Large intestine (tissue), 3 donors: ENCODE measurements at regions not wholly inside any gene's neighbourhood (a gene's known extent, or its start where the extent isn't known, plus 50 kb on each side); places are given as distances from the start of the nearest gene placed in this dataset.

Experiments used
- DNase-seq, 2 donors: peaks; one replicate each; pipeline versions ENCODE4 v3.0.0 to v3.0.0-alpha.2; 2013
- H3K27ac ChIP-seq: one replicate; pipeline ENCODE4 v1.5.1; 2013; ENCODE audit warnings: low read length
- H3K27me3 ChIP-seq: 2 replicates; pipeline ENCODE4 v1.6.1; 2013; ENCODE audit warnings: low read length; ENCODE audit not compliant: control insufficient read depth, insufficient read depth
- H3K36me3 ChIP-seq: 2 replicates; pipeline ENCODE4 v1.6.1; 2013; ENCODE audit warnings: low read length; ENCODE audit not compliant: control insufficient read depth, insufficient read depth
- H3K4me1 ChIP-seq: one replicate; pipeline ENCODE4 v1.6.1; 2013; ENCODE audit warnings: low read length; ENCODE audit not compliant: control insufficient read depth, insufficient read depth
- H3K4me3 ChIP-seq: one replicate; pipeline ENCODE4 v1.5.1; 2013; ENCODE audit warnings: low read length
- H3K9me3 ChIP-seq: one replicate; pipeline ENCODE4 v1.6.1; 2013; ENCODE audit warnings: mild to moderate bottlenecking, low read depth, low read length, moderate library complexity; ENCODE audit not compliant: control insufficient read depth
- WGBS: methylation state at CpG from one replicate; pipeline ENCODE4 v1.1.5; 2013; ENCODE audit warnings: low lambda C conversion rate; ENCODE audit not compliant: insufficient coverage; 5-methylcytosine and 5-hydroxymethylcytosine counted together

DNA sequence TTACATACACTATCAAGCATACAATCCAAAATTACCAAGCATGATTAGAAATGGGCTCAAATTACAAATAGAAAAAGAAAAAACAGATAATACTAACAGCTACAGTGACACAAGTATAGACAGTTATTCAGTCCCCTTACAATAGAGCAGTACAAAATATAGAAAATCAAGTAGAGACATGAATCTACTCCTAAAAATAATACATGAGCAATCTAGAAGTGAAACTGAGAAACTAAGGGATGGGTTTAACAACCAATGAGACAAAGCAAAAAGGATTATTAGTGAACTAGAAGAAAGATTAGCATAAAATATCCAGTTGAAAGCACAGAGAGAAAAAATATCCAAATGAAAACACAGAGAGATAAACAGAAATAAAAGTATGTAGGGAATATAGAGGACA, 426.7 kb downstream of the TBC1D4 start:
- Histone ChIP-seq H3K4me3 (no peak overlapping the region), H3K27ac (no peak overlapping the region), H3K27me3 (no peaks in the 10 kb centered on the region), H3K4me1 (no peaks in the 10 kb centered on the region), H3K36me3 (no peaks in the 10 kb centered on the region), H3K9me3 (no peaks in the 10 kb centered on the region)
- DNase-seq: no peak

DNA sequence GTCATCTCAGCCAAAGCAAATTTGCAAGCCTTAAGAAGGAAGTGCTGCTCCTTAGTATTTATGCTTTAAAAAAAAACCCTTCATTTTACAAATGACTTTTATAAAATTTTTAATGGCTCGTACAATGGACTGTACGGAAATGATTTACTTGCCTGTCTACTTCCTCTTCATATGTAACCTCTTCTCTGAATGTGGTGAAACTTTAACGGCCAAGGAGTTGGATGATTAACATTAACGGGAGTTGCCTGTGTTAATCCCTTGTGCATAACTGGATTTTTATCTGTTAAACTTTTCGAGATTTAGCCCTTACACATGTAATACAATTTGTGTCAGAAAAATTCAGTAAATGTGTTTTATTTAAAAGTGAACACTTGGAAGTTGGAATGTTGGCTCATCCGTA, 429.4 kb downstream of the TBC1D4 start:
- DNase-seq: no peak
- no peaks in the 10 kb centered on the region for H3K27me3 ChIP-seq
- H3K9me3 ChIP-seq: no peaks in the 10 kb centered on the region
- WGBS: 91% methylated on average over 4 of the region's 6 CpGs
- H3K27ac ChIP-seq: no peak overlapping the region
- no peaks in the 10 kb centered on the region for H3K4me1 ChIP-seq
- no peak overlapping the region for H3K4me3 ChIP-seq
- no peaks in the 10 kb centered on the region for H3K36me3 ChIP-seq

DNA sequence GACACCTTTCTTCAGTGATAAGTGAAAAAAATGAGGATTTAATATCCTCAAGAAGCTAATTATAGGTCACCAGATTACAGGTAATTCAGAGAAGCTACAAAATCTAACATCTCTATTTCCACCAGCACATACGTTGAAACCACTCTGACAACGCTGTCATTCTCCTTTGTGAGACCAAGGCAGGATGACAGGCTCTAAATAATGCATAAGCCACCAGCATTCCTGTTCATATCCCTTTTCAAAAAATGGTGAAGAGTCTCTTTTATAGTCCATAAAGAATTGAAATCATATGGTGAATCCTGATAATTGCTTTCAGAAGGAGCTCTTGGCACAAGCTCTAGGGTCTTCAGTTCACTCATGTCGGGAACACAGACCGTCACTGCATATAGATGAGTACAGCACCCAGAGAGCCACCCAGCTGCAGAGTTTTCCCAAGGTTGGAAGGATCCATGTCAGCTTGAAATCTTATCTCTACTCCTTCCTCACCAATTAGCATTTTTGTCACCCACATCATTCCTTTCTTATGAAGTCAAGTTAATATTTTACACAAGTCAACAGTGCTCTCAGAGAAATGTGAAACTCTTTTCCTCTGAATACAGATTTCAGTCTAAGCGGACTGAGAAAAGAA, 431.4 kb downstream of the TBC1D4 start:
- Histone ChIP-seq H3K9me3 (no peaks in the 10 kb centered on the region), H3K4me1 (no peaks in the 10 kb centered on the region), H3K27ac (no peak overlapping the region), H3K4me3 (no peak overlapping the region), H3K36me3 (no peaks in the 10 kb centered on the region), H3K27me3 (no peaks in the 10 kb centered on the region)
- whole genome bisulfite sequencing: 72% methylated on average over 2 of the region's 5 CpGs
- DNase-seq: no peak

DNA sequence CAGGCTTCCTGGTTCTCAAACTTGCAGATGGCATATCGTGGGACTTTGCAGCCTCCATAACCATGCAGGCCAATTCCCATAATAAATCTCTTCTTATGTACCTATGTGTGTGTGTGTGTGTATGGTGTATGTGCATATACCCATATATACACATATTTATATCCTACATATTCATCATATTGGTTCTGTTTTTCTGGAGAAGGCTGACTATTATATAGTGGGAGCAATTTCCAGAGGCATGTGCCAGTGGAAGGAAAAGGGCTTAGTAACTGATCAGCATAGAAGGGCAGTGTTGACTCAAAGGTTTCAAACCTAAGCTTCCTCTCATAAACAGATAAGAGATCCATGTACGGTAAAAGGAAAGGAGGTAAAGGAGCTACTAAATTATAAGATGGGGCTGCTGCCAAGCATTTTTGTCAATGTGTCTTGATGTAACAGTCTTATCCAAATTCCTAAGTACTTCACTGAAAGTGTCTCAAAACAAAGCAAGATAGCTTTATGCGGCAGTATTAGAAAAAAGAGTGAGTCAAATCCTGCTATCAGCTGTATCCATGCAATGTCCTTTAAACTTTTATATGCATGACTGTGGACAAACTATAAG, 432.1 kb downstream of the TBC1D4 start:
- Histone ChIP-seq H3K9me3 (no peaks in the 10 kb centered on the region), H3K27ac (no peak overlapping the region), H3K27me3 (no peaks in the 10 kb centered on the region), H3K4me3 (no peak overlapping the region), H3K4me1 (no peaks in the 10 kb centered on the region), H3K36me3 (no peaks in the 10 kb centered on the region)
- no peak for DNase-seq
- no CpG with 5 or more reads among the region's 3 CpGs for WGBS

DNA sequence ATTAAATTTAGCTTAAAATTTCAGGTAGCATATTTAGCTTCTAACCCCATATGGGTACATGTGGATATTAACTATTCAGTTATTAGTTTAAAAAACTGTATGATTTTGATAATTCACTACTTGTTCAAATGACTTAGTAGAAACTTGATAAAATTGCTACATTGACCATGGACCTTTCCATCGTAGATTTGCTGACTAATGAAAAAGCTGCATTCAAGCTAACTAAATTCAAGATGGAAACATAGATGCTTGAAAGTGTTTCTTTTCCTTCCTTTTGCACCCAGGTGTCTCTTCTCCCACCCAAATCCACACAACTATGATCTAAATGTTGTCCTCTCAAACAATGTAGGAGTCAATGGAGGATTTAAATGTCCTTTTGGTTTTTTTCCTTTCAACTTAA, 439.2 kb downstream of the TBC1D4 start:
- Histone ChIP-seq H3K9me3 (no peaks in the 10 kb centered on the region), H3K4me3 (no peak overlapping the region), H3K27me3 (no peaks in the 10 kb centered on the region), H3K4me1 (no peaks in the 10 kb centered on the region), H3K27ac (no peak overlapping the region), H3K36me3 (no peaks in the 10 kb centered on the region)
- WGBS: 86% methylated on average over 1 of the region's 1 CpG
- no peak for DNase-seq

DNA sequence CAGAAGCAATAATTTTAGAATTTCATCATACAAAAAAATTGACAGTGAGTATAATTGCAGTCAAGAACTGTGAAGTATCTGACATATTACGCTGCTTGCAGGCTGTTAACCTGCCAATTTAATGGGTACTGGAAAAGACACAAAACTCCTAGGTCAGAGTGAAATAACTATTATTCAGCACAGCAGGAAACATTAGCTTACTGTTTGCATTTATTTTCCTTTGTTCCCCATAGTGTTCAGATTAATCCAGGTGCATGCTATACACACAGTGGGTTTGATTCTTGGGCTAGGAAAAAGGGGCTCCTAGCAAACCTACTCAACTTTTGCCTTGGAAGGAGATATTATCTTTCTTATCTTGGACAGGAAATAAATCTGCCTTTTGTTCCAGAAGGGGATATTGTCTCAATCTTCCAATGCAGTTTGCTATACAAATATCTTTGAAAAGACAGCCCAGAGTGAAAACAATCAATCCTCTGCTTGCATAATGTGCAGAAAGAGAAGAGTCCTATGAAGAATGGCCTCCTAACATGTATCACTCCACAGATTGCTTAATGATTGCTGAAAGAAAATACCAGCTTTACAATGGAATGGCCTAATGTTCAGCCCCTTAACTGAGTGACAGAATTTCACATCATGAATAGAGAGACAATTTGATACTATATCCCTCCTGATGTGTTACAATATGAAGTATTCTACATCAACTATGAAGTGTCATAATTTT, 443.4 kb downstream of the TBC1D4 start:
- Histone ChIP-seq H3K36me3 (no peaks in the 10 kb centered on the region), H3K4me1 (no peaks in the 10 kb centered on the region), H3K27me3 (no peaks in the 10 kb centered on the region), H3K9me3 (peaks cover 3% of the 10 kb centered on the region), H3K4me3 (no peak overlapping the region), H3K27ac (no peak overlapping the region)
- no peak for DNase-seq
- 100% methylated on average over 1 of the region's 1 CpG for WGBS

DNA sequence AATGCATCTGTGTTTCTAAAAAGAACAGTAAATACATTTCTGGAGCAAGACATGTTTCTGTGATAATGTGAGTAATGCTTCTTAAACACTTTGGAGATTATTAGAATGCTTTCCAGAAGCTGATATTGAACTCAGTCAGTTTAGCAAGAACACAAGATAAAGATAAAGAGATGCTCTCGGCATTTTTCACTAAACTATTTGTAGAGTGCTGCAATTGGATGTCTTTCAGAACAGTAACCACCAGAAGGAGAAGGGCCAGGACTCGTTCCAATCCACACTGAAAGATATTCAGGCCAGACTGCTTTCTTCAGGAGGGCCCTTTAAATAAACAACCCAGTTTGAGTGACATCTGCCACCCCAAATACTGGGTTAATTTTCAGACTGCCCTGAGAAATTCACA, 456.0 kb downstream of the TBC1D4 start:
- Histone ChIP-seq H3K9me3 (no peaks in the 10 kb centered on the region), H3K36me3 (no peaks in the 10 kb centered on the region), H3K4me3 (no peak overlapping the region), H3K27me3 (no peaks in the 10 kb centered on the region), H3K4me1 (no peaks in the 10 kb centered on the region), H3K27ac (no peak overlapping the region)
- 40% methylated on average over 1 of the region's 2 CpGs for WGBS
- DNase-seq: no peak

DNA sequence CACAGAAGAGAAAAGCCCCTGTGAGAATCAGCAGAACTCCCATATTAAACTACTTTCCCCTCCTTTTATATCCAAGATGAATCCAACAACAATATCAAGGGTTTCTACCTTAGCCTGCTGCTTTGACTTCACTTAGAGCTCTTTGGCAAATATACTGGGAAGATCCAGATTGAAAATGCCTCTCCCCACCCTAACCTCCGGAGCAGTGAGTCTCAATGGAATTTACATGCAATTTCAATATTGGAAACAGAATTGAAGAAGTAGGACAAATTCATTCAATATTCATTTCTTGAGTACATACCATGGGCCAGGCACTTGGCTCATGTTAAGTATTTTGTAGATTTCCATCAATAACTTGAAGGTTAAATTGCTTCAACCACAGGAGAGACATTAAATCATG, 457.4 kb downstream of the TBC1D4 start:
- WGBS: no CpG with 5 or more reads among the region's 1 CpG
- Histone ChIP-seq H3K36me3 (no peaks in the 10 kb centered on the region), H3K27ac (no peak overlapping the region), H3K9me3 (no peaks in the 10 kb centered on the region), H3K4me3 (no peak overlapping the region), H3K27me3 (no peaks in the 10 kb centered on the region), H3K4me1 (no peaks in the 10 kb centered on the region)
- no peak for DNase-seq

DNA sequence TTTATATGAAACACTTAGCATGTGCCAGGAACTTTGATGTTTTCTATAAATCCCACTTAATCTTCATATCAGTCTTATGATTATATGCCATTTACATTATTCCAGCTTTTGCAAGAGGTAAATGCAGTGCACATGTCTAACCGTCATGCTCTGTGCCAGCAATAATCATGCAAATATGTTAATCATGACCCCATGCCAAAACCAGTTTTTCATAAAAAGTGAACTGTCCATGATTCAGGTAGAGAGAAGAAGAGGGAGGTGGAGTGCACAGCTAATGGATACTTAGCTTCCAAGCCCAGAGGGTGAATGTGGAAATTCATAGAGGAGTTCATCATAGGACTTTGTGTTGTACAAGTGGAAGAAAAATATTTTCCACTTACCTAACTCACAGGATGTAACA, 458.4 kb downstream of the TBC1D4 start:
- no CpG with 5 or more reads among the region's 1 CpG for WGBS
- no peak overlapping the region for H3K27ac ChIP-seq
- H3K9me3 ChIP-seq: no peaks in the 10 kb centered on the region
- DNase-seq: no peak
- H3K27me3 ChIP-seq: no peaks in the 10 kb centered on the region
- no peaks in the 10 kb centered on the region for H3K36me3 ChIP-seq
- H3K4me3 ChIP-seq: no peak overlapping the region
- no peaks in the 10 kb centered on the region for H3K4me1 ChIP-seq

DNA sequence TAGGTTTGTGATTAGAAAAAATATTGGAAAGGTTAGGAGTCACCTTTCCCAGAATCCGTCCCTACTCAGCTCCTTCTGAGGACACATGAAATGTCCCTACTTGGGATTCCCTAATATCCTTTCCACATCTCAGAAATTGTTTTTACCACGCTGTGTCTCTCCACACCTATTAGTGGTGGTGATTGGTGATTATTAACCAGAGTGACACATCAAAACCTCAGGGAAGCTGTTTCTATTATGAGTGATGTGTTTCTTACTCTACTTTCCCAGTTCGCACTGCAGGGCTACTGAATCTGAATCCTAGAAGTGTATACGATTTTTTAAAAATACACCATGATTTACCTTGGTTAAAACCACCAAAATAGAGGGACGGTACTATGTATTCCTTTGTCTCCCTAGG, 460.8 kb downstream of the TBC1D4 start:
- Histone ChIP-seq H3K27ac (no peak overlapping the region), H3K4me3 (no peak overlapping the region), H3K4me1 (no peaks in the 10 kb centered on the region), H3K9me3 (no peaks in the 10 kb centered on the region), H3K36me3 (no peaks in the 10 kb centered on the region), H3K27me3 (no peaks in the 10 kb centered on the region)
- WGBS: no CpG with 5 or more reads among the region's 5 CpGs
- no peak for DNase-seq

DNA sequence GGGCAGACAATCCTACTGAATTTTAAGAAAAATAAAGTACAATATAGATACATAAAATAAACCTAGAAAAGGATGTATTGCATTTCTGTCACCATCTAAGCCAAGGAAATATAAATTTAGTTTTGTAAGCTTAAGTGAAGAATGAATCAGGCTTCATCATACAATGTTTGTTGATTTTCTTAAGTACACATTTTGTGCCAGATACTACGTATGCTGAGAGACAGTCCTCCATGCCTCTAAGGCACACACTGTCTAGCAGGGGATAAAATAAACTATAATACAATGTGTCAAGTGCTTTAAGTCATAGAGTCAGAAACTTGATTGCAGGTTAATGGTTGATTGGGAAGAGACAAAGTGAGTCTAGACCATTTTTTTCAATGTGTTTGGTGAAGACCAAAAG, 465.7 kb downstream of the TBC1D4 start:
- Histone ChIP-seq H3K9me3 (no peaks in the 10 kb centered on the region), H3K27me3 (no peaks in the 10 kb centered on the region), H3K4me3 (no peak overlapping the region), H3K27ac (no peak overlapping the region), H3K36me3 (no peaks in the 10 kb centered on the region), H3K4me1 (no peaks in the 10 kb centered on the region)
- no CpG with 5 or more reads among the region's 1 CpG for WGBS
- no peak for DNase-seq
